PFSK-1 (cell line): ENCODE measurements at regions not wholly inside any gene's neighbourhood (a gene's known extent, or its start where the extent isn't known, plus 50 kb on each side); places are given as distances from the start of the nearest gene placed in this dataset.

Experiments used
- FOXP2 ChIP-seq: optimal IDR thresholded peaks from 2 replicates; pipeline ENCODE3; 2011; ENCODE audit warnings: borderline replicate concordance, control low read depth, inconsistent platforms; ENCODE audit not compliant: insufficient read depth; ENCODE audit errors: extremely low read length, extremely low read depth
- REST ChIP-seq, 2 experiments: IDR thresholded peaks; 2 replicates each; pipeline versions ENCODE4 v1.6.1 to v1.8.0; 2011 to 2012; ENCODE audit warnings: low read depth in 2 of 2, low read length in 2 of 2, control low read depth in 1 of 2, inconsistent platforms in 1 of 2, mild to moderate bottlenecking in 1 of 2, moderate library complexity in 1 of 2; ENCODE audit not compliant: insufficient read depth in 1 of 2

DNA sequence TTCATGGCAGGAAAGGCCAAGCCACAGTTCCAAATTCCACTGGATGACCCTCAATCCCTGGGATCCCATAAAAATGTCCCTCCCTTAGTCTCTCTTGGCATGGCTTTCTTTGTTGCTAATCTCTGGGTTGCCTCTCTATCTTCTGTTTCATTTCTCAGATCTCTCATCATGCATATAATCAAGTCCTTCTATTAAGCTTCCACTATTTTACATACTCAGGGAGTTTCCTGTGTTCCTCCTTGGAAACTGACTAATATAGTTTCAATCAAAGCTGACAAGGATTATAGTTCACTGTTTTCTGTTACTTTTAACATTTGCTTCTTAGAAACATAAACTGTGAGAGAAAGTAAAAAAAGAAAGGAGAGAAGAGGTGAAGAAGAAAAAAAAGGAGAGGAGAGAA lies 113.8 kb upstream of the COL8A1 start:
- TF ChIP-seq FOXP2: no peak
- no peak for TF ChIP-seq REST (IDR thresholded peaks at IDR 0.05; ENCODE audit: insufficient read depth in 1 of 2, low read depth in 2 of 2, low read length in 2 of 2)
